HG02588 (cell line): ENCODE measurements at regions not wholly inside any gene's neighbourhood (a gene's known extent, or its start where the extent isn't known, plus 50 kb on each side); places are given as distances from the start of the nearest gene placed in this dataset.

Source experiments
- ATAC-seq: cut with Tn5 transposase; IDR thresholded peaks from one replicate; pipeline ENCODE4 v1.9.1; 2021; ENCODE audit warnings: mild to moderate bottlenecking, moderate library complexity; ENCODE audit not compliant: unreplicated experiment

- ATAC-seq = no peak
These were observed 163.5 kb upstream of the LYZL2 start for GRCh38 chr10:30793093-30793492.

- ATAC-seq = no peak
These were observed 162.5 kb upstream of the LYZL2 start for GRCh38 chr10:30792025-30792424.

GRCh38 chr10:30791197-30791611, 161.7 kb upstream of the LYZL2 start:
- ATAC-seq = no peak

- ATAC-seq = no peak
These were observed 160.3 kb upstream of the LYZL2 start for GRCh38 chr10:30789806-30790205.

- ATAC-seq = no peak
These were observed 158.8 kb upstream of the LYZL2 start for GRCh38 chr10:30788307-30788706.

- no peak for ATAC-seq
These were observed 157.4 kb upstream of the LYZL2 start for GRCh38 chr10:30786906-30787305.

GRCh38 chr10:30786131-30786530, 156.6 kb upstream of the LYZL2 start:
- ATAC-seq = no peak

GRCh38 chr10:30784897-30785605, 155.5 kb upstream of the LYZL2 start:
- ATAC-seq = no peak

- ATAC-seq = no peak
These were observed 155.0 kb upstream of the LYZL2 start for GRCh38 chr10:30784524-30784896.

GRCh38 chr10:30783939-30784501, 154.5 kb upstream of the LYZL2 start:
- peak; percentile 49 for ATAC-seq

- ATAC-seq = peak; percentile 37
These were observed 153.2 kb upstream of the LYZL2 start for GRCh38 chr10:30782537-30783461.

GRCh38 chr10:30782157-30782536, 152.6 kb upstream of the LYZL2 start:
- no peak for ATAC-seq

- ATAC-seq = no peak
These were observed 152.1 kb upstream of the LYZL2 start for GRCh38 chr10:30781670-30782121.

GRCh38 chr10:30778769-30779168, 149.2 kb upstream of the LYZL2 start:
- no peak for ATAC-seq

- ATAC-seq = no peak
These were observed 146.4 kb upstream of the LYZL2 start for GRCh38 chr10:30775779-30776591.

- ATAC-seq = no peak
These were observed 144.7 kb upstream of the LYZL2 start for GRCh38 chr10:30774261-30774660.

- ATAC-seq = no peak
These were observed 143.9 kb upstream of the LYZL2 start for GRCh38 chr10:30773501-30773900.

- no peak for ATAC-seq
These were observed 141.3 kb upstream of the LYZL2 start for GRCh38 chr10:30770816-30771215.

- ATAC-seq = no peak
These were observed 140.7 kb upstream of the LYZL2 start for GRCh38 chr10:30770229-30770628.

- ATAC-seq = no peak
These were observed 139.8 kb upstream of the LYZL2 start for GRCh38 chr10:30769361-30769760.

GRCh38 chr10:30765616-30766015, 136.1 kb upstream of the LYZL2 start:
- no peak for ATAC-seq
